ENCODE measurements at regions not wholly inside any gene's neighbourhood (a gene's known extent, or its start where the extent isn't known, plus 50 kb on each side); places are given as distances from the start of the nearest gene placed in this dataset.
A peak's percentile ranks its signal among the peaks of the same experiment; 100 is the strongest.

GRCh38 chr10:131618587-131619267, 282.1 kb upstream of the PPP2R2D start:
- peak in 1 of 2 donors; percentile 82 for DNase-seq (ENCODE audit: low spot score in 2 of 2)
- WGBS, 2 donors = 39 to 52% methylated on average over 11 to 20 of the region's 21 CpGs
- no peak overlapping the region for H3K4me3 ChIP-seq (ENCODE audit: low read depth, poor library complexity, severe bottlenecking)
- intact Hi-C loops (cut with DNase I; ENCODE audit: low total_unique reads) = no loop called here
- no peak for TF ChIP-seq CTCF (IDR thresholded peaks at IDR 0.05)
- no peak for TF ChIP-seq POLR2A (IDR thresholded peaks at IDR 0.05)

GRCh38 chr10:131620314-131620713, 280.5 kb upstream of the PPP2R2D start:
- WGBS, 2 donors = 76 to 78% methylated on average over 5 of the region's 6 CpGs
- TF ChIP-seq POLR2A (IDR thresholded peaks at IDR 0.05) (no peak), CTCF (IDR thresholded peaks at IDR 0.05) (no peak)
- intact Hi-C loops (cut with DNase I; ENCODE audit: low total_unique reads) = no loop called here
- no peak overlapping the region for H3K4me3 ChIP-seq (ENCODE audit: low read depth, poor library complexity, severe bottlenecking)
- DNase-seq (ENCODE audit: low spot score in 2 of 2) = peak in 1 of 2 donors; percentile 64

GRCh38 chr10:131620904-131621303, 279.9 kb upstream of the PPP2R2D start:
- 79 to 85% methylated on average over 7 of the region's 7 CpGs for WGBS, 2 donors
- DNase-seq (ENCODE audit: low spot score in 2 of 2) = no peak
- intact Hi-C loops (cut with DNase I; ENCODE audit: low total_unique reads) = no loop called here
- TF ChIP-seq CTCF (IDR thresholded peaks at IDR 0.05) = no peak
- no peak for TF ChIP-seq POLR2A (IDR thresholded peaks at IDR 0.05)
- no peak overlapping the region for H3K4me3 ChIP-seq (ENCODE audit: low read depth, poor library complexity, severe bottlenecking)

DNA sequence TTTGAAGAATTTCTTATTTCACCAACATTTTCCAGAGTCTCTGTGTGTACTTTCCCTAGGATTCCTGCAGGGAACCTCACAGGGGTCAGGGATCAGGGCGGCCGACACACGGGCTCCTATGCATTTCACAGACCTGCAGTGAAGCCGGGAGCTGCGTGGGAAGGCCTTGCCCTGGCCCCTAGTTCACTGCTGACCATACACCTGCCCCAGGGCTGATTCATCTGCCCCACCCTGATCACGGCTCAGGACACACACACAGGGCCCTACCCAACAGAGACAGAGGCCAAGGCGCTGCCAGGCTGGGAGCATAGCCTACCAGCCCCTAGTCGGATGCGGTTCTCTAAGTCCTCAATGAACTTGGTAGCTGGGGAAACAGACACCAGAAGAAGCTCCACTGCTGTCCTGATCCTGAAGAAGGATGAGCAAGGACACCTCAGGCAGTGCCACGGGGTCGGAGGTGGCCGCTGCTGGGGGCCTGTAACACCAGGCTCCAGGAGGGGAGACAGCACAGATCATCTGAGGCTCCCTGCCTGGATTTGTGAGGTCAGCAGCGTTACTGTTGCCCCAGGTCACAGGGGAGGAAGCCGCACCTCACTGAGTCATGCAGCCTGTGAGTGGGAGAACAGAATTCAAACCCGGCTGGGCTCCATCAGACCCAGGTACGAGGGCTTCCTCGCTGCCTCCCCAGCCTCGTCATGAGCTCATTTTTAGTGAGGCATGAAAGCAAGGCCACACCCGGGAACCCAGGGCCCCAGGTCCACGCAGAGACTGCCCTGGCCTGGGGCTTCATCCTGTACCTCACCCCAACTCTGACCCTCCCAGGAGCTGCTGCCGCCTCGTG, 278.8 kb upstream of the PPP2R2D start:
- peak in 1 of 2 donors; percentile 57 for DNase-seq (ENCODE audit: low spot score in 2 of 2)
- no peak for TF ChIP-seq CTCF (IDR thresholded peaks at IDR 0.05)
- TF ChIP-seq POLR2A (IDR thresholded peaks at IDR 0.05) = no peak
- H3K4me3 ChIP-seq (ENCODE audit: low read depth, poor library complexity, severe bottlenecking) = no peak overlapping the region
- intact Hi-C loops (cut with DNase I; ENCODE audit: low total_unique reads) = no loop called here
- WGBS, 2 donors = 74 to 77% methylated on average over 21 to 22 of the region's 22 CpGs

- intact Hi-C loops (cut with DNase I; ENCODE audit: low total_unique reads) = no loop called here
- H3K4me3 ChIP-seq (ENCODE audit: low read depth, poor library complexity, severe bottlenecking) = no peak overlapping the region
- peak in 1 of 2 donors; percentile 56 for DNase-seq (ENCODE audit: low spot score in 2 of 2)
- WGBS, 2 donors = 89 to 92% methylated on average over 23 to 26 of the region's 26 CpGs
- TF ChIP-seq CTCF (IDR thresholded peaks at IDR 0.05) (no peak), POLR2A (IDR thresholded peaks at IDR 0.05) (no peak)
Observed at GRCh38 chr10:131625041-131625440, 275.8 kb upstream of the PPP2R2D start.
